Prostate gland (tissue), 2 donors: ENCODE measurements at regions not wholly inside any gene's neighbourhood (a gene's known extent, or its start where the extent isn't known, plus 50 kb on each side); places are given as distances from the start of the nearest gene placed in this dataset.

Experiments used
- POLR2A ChIP-seq: fragments of 450-650 bp; IDR thresholded peaks from one replicate; pipeline ENCODE4 v1.6.1; 2016; ENCODE audit warnings: antibody characterized with exemption, mild to moderate bottlenecking
- TF ChIP-seq, protein P1 (sequence below), 4 experiments: fragments of 200-600 bp in 2 of 4; fragments of 450-650 bp in 2 of 4; sonication (generic) in 2 of 4; IDR thresholded peaks; 1 replicate in 3 of 4; 2 replicates in 1 of 4; pipeline ENCODE4 v1.5.1; 2016 to 2019; ENCODE audit warnings: antibody characterized with exemption in 4 of 4, mild to moderate bottlenecking in 2 of 4, moderate library complexity in 2 of 4

GRCh38 chr7:50867034-50867356 lies 84.3 kb upstream of the GRB10 start:
- TF ChIP-seq, protein P1, sequence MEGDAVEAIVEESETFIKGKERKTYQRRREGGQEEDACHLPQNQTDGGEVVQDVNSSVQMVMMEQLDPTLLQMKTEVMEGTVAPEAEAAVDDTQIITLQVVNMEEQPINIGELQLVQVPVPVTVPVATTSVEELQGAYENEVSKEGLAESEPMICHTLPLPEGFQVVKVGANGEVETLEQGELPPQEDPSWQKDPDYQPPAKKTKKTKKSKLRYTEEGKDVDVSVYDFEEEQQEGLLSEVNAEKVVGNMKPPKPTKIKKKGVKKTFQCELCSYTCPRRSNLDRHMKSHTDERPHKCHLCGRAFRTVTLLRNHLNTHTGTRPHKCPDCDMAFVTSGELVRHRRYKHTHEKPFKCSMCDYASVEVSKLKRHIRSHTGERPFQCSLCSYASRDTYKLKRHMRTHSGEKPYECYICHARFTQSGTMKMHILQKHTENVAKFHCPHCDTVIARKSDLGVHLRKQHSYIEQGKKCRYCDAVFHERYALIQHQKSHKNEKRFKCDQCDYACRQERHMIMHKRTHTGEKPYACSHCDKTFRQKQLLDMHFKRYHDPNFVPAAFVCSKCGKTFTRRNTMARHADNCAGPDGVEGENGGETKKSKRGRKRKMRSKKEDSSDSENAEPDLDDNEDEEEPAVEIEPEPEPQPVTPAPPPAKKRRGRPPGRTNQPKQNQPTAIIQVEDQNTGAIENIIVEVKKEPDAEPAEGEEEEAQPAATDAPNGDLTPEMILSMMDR (IDR thresholded peaks at IDR 0.05) = no peak
- no peak for TF ChIP-seq POLR2A
